Activated CD4-positive, alpha-beta T cell treated with anti-CD3 and anti-CD28 coated beads, Interleukin-2, Interleukin-4, amounts not matched to agents 100 ng/mL and 50 ng/mL, durations not matched to agents 16 hours and 8 hours (primary cell): ENCODE measurements at regions not wholly inside any gene's neighbourhood (a gene's known extent, or its start where the extent isn't known, plus 50 kb on each side); places are given as distances from the start of the nearest gene placed in this dataset.
"Not testable (repeated sequence)": the region's sequence is repeated elsewhere in the genome, so short reads cannot be mapped to it uniquely, and the experiment has no call there.

Experiments
- DNase-seq: peaks from one replicate; pipeline ENCODE4 v3.0.0-alpha.2; 2020; ENCODE audit warnings: low spot score

DNA sequence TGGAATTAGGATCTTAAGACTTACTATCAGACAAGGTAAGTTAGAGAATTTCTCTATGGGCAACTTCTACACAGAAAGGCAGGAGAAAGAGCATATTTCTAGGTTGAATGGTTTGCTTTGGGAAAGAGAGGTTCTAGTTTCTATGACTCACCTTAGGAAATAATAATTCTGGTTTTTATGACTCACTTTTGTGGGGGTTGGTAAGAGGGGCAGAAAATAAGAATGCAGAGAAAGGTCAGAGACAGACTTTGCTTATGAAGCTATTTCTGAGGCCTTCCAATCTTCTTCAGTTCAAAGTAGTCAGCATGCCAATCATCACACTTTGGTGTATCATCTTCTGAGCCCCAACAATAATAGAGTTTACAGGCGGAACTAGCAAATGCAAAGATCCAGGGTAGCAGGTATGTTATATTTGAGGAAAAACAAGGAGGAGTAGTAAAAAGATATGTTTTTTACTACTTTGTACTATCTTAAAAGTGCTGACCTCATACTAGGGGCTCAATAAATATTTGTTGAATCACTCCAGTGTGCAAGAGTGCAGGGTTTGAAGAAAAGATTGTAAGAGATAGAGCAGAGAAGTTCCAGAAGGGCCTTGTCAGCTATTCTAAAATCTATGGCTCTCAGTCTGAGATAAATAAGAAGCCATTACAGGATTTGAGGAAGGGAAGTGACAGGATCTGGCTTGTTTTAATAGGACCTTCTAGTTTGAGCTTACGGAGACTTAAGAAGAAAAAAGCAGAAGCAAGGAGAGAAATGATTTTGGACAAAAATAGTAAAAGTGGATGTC, 56.7 kb upstream of the LRFN5 start:
- no peak for DNase-seq

DNA sequence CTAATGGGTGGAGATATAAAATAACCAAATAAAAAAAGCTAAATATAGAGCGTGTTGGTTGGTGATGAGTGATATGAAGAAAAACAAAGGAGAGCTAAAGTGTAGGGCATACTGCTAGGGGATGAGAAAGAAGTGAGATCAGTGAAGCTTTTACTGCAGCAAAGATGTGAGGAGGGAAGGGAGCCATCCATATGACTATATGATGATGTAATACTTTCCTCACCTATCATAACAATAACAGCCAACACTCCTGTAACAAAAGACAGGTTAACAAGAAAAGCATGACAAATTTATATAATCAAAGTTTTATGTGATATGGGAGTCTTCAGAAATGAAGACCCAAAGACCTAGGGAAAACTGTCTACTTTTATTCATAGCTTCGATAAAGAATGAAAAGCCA, 57.4 kb upstream of the LRFN5 start:
- DNase-seq, result no peak

DNA sequence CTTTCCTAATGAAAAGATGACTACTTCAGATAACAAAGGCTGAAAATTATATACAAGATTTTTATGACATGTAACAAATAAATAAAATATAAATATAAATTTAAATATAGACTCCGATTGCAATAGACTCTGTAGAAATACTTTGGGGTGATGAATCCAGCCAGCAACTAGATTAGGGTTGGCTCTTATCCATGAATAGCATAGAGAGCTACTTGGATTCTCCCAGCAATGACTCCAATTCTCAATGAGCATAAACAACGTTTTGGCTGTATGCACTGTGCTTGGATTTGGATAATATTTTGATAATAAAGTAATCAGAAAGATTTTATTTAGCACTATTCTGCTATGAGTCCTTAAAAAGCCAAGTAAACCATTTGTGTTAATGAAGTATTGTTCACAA, 58.0 kb upstream of the LRFN5 start:
- DNase-seq, result no peak

DNA sequence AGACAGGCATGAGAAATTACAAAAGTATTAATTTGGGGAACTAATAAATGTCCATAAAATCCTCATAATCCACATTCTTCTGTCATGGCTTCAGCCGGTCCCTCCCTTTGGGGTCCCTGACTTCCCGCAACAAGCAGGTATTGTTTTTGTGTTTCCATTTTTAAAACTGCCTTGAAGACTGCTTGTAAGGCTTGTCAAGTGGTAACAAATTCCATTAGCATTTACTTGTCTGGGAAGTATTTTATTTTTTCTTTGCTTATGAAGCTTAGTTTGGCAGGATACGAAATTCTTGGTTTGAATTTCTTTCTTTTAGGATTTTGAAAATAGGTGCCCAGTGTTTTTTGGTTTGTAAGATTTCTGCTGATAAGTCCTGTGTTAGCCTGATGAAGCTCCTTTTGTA, 65.3 kb upstream of the LRFN5 start:
- no peak for DNase-seq

DNA sequence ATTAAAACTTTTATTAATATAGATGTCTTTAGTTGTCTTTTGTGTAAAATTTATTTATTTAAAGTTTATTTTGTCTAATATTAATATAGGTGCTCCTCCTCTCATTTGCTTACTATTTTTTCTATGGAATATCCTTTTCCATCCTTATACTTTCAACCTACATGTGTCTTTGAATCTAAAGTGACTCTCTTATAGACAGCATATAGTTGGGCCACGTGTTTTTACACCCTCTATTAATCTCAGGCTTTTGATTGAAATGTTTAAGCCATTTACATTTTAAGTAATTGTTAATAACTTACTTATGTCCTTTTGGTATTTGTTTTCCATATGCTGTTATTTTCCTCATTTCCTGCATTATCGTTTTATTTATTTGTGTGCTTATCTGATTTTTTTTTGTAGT, 74.4 kb upstream of the LRFN5 start:
- DNase-seq, result no peak

DNA sequence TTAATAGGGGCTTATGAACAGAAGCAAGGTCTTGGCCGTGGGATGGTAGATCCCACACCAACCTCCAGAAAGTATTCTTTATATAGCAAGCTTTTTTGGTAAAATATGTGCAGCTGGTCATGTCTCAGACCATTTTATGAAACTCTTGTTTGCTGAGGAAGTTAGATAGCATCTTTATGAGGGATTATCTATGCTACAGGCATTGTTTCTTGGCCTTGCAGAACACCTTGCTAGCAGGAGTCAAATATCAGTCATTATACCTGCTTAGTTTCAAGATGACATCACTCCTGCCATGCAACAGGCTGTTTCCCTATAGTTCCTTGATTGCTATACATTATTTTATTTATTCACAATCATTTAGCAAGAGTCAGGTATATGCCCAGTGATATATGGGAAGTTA, 84.8 kb upstream of the LRFN5 start:
- DNase-seq, result no peak

DNA sequence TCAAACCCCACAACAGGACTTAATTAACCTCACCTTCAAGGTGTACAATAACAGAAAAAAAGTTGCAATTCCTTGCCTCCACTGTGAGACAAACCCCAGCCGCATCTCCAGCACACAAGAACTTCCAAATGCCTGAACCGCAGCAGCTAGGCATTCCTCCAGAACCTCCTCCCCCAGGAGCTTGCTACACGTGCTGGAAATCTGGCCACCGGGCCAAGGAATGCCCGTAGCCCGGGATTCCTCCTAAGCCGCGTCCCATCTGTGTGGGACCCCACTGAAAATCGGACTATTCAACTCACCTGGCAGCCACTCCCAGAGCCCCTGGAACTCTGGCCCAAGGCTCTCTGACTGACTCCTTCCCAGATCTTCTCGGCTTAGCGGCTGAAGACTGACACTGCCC, 88.6 kb upstream of the LRFN5 start:
- not testable (repeated sequence) for DNase-seq

DNA sequence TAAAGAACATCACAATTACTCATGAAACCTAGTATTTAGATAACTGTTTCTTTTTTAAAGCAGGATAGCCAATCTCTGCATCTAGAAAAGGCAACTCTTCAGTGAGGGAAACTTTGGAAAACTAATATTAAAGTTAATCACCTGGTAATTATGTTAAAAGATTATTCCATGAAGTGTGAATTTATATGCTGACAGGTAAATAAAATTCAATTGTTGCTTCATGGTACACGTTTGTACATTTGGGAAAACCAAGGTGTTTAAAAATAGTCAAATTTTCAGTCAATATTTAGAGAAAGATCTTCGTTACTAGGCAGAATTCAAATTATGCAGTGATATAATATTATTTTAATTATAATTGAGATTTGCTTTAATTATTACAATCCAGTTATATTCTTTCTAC, 100.1 kb upstream of the LRFN5 start:
- DNase-seq, result no peak

DNA sequence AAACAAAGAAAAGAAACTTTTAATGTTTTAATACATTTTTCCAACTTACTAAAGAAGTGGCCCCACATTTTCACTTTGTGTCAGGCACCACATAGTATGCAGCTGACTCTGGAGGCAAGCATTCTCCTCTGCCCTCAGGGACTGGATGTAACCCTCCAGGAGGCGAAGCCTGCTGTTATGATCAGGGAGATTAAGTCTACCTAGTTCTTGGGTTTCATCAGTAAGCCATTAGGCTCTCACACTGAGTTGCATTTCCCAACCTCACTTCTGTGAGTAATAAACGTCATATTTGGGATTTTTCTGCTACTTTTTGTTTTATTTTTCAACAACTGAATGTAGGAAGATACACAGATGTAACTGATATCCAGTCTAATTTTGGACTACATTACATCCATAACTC, 101.2 kb upstream of the LRFN5 start:
- DNase-seq, result no peak

DNA sequence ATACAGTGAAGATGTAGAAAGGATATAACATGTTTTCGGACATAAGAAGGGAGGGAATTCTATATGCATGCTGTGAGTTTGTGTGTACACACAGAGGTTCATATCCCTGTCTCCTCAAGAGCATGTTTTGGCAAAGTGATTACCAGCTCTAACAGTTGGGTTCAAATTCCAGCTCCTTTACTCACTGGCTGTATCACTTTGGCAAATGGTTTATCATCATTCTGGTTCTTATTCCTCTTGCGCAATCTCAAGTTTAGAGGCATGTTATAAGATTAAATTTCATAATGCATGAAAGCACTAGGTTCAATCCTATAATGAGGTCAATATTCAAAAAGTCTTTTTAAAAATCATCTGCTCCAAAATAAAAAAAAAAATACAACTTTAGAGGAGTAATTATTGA, 107.7 kb upstream of the LRFN5 start:
- no peak for DNase-seq

DNA sequence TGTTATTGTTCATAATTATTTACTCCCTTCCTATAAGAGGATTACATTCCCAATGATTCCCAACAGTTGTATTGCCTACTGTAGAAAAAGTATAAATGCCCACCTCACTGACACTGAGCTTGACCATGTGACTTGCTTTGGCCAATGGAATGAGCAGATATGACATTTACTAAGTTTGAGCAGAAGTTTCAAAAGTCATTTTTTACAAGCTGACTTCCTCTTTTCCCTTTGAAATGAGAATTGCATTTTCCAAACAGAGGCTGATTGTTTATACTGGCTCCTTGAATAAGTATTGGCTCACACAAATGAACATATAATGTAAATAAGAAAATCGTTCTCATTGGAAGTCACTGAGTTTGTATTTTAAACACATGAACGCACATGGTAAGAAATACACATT, 116.4 kb upstream of the LRFN5 start:
- DNase-seq, result no peak

DNA sequence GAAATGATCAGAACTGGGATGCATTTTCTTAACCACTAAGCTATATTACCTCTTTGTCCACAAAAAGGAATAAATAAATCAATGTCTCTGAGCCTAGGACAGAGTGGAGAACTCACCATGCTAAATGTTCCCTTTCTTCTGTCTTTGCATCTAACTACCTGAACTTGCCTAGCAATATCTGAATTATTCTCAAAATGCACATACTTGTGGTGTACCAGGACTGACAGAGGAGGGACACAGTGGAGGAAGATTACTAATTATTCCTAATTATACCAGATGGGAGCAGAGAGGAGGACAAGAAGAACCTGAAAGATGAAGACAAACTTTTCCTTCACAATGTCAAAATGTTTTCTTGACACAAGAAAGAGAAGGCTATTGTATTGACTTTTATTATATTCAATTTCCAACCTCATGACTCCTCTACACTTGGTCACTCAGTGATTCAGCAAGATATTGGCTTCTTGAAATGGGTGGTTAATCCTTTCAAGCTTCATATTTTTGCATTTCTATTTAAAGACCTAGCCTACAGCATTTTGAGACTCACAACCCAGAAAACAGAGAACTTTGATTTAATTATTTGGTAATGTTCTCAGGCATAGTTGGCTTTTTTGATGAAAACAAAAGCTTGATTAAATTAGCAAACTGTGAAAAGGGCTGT, 117.2 kb upstream of the LRFN5 start:
- no peak for DNase-seq

DNA sequence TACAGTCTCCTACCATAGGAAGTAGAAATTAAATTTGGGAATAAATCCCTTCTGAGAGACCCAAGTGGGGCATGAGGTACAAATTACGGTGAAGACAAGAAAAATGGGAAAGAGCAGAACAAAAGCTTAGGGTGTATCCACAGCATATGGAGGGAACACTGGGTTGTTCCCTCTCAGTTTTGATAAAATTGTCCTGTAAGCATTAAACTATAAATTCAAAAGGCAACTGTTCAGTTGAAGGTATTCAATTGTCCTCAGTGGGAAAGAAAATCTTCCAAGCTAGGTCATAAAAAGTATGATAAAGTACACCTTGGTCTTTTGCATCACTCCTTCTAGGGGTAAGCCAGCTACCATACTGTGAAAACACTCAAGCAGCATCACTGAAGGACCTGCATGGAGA, 118.3 kb upstream of the LRFN5 start:
- no peak for DNase-seq

DNA sequence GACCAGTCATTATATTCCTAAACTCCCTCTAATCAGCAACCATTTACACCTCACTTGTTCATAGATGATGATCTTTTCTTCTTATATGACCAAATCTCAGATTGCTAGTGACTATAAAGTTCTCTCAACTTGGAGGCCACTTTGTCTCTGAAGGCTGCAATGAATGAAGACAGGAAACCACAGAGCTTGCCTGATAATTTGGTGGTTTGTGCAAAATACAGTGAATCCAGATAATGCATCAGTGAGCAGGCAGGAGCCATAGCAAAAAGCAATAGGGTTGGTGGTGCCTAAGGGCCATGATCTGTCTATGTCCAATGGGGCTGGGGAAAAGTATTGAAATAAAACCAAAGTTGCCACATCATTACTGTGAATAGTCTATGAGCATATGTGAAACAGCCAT, 123.8 kb upstream of the LRFN5 start:
- DNase-seq, result peak; percentile 0

DNA sequence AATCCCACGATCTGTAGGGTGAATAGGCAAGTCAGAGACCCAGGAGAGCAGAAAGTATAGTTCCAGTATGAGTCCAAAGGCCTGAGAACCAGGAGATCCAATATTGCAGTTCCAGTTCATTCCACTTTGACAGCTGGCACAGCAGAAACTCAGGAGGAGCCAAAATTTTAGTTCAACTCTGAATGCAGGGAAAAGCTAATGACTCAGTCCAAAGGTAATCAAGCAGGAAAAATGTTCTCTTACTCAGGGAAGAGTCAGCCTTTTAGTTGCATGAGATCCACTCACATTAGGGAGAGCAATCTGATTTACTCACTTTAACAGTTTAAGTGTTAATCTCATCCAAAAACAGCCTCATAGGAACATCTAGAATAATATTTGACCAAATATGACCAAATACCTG, 130.2 kb upstream of the LRFN5 start:
- DNase-seq, result no peak

DNA sequence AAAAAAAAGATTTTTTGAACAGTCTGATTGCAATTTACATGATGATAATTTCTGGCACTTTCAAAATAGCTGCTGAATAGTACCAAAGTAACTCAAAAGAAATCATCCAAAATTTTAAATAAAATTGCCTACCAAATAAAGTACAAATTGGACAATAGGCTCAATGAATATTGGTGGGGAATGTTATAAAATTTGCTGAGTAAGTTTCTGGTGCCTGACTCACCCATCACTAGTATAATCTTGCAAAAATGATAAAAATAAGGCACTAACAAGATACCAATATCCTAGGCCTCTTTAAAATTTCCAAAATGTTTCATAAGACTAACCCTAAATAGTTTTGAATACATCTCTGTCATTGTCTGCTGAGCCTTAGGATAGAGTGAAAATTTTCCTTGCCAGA, 145.3 kb upstream of the LRFN5 start:
- DNase-seq, result no peak

DNA sequence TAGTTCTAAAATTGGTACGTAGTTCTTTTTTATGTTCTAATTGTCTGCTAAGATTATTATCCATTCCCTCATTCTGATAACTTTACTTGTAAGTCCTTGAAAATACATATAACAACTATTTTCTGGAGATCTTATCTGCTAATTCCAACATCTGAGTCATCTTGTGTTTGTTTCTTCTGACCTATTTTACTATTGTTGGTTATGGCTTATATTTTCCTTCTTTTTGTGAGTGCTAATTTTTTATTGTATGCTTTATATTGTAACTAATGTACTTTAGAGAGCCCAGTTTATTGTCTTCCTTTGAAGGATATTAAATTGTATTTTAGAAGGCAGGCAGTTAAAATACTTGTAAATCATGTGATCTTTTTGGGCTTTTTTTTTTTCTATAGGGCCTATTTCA, 149.3 kb upstream of the LRFN5 start:
- DNase-seq, result no peak

DNA sequence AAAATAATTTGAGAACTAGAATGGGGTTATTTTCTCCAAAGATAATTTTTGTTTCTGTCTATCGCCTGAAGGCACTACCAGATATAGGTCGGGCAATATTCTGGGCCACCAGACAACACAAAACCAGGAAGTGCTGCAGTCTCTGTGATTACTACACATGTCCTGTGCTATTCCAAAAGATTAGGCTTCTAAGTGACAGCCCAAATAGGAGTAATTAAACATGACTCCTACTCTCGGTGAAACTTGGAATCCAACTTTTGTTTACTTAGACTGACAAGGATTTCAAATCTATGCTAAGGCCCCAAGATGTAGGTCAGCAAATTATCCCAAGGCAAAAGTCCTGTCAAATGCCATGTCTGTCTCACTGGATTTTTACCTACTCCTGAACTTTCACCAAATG, 157.6 kb upstream of the LRFN5 start:
- no peak for DNase-seq

DNA sequence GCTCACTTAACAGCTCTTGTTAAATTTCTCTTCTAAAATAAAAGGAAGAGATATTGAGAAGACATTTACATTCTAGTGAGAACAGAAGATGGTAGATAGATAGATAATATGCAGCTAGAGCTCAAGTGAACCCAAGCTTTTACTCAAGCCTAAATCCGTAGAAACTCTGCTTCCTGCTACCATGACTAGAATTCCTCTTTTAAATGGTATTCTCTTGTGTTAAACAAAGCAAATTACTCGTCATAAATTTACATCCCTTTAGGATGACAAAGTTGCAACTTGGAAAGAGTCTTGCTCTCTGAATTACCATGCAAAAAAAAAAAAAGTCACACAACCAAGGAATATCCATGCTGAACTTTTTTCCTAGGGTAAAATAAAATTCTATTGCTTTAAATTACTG, 160.7 kb upstream of the LRFN5 start:
- DNase-seq, result no peak

DNA sequence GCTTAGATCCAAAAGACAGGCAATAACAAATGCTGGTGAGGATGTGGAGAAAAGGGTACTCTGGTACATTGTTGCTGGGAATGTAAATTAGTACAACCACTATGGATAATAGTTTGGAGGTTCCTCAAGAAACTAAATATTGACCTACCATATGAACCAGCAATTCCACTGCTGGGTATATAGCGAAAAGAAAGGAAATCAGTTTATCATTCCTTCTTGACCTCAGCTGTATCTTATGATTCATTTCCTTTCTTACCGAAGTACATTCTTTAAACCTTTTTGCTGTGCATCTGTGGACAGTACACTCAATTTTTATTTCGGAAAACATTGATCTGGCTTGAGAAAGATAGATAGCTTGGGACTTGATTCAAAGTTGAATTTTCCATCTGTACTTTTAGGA, 183.2 kb upstream of the LRFN5 start:
- DNase-seq, result no peak

DNA sequence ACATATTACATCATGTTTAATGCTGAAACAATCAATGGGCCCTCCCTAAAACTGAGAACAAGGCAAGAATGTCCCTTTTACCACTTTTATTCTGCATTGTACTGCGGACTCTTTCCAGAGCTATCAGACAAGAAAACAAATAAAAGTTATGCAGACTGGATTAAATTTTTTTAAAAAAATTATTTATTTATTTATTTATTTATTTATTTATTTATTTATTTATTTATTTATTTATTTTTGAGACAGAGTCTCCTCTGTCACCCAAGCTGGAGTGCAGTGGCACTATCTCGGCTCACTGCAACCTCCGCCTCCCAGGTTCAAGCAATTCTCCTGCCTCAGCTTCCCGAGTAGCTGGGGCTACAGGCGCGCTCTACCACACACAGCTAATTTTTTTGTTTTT, 185.4 kb upstream of the LRFN5 start:
- DNase-seq, result not testable (repeated sequence)

DNA sequence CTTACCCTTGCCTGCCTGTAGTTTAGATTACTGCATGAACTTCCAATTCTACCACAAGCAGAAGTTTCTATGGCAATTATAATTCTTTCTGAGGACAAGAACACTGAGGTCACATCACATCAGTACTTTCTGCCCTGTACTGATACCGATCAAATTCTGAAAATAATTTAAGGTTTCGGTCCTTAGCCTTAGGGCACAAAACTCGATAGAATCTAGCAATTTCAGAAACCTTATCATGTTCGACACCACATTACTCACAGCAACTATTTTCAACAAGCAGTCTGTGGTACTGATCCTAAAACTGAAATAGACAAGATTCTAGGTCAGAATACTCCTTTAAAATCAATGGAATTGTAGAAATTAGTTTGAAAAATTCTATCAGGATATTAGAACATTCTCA, 187.0 kb upstream of the LRFN5 start:
- no peak for DNase-seq

DNA sequence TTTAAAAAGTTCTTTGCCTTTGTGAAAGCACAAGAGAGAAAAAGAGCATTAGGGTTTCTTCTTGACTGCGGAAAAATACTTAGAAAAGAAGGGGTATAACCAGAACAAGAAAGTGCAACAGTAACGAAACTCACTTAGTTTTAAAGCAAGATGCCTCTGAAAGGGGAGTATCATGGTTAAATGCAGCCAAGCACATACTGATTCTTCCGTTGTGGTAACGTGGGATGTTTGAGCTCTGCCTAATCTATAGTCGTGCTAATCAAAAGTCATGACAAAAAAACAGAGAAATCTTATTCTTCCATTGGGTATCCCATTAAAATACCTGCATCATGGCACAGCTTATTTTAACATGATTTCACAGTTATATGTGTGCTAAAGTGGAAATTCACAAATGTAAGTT, 187.8 kb upstream of the LRFN5 start:
- DNase-seq, result no peak

DNA sequence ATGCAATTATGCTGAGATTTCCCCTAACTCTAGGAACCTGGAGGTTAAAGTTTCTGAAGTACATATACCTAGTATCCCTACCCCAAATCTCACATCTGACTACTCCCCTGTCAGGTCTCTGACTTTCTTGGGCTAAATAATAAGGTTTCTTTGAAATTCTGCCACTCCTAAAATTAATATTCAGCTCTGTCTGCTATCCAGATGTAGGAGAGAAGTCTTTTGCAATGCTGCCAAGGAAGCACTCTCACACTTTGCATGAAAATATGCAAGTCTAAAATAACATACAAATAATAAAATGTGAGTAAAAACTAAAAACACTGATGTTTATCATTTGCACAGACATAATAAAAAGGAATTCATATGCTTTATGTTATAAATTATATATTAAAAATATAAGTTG, 196.9 kb upstream of the LRFN5 start:
- DNase-seq, result no peak
